ENCODE measurements at regions not wholly inside any gene's neighbourhood (a gene's known extent, or its start where the extent isn't known, plus 50 kb on each side); places are given as distances from the start of the nearest gene placed in this dataset.

GRCh38 chrX:141341341-141341740 is 99.0 kb upstream of the SPANXC start:
- peak; percentile 35; the same call in 1 of the 2 replicates for TF ChIP-seq FOS (IDR thresholded peaks at IDR 0.05; ENCODE audit: low read depth, low read length)
- TF ChIP-seq MXI1 (IDR thresholded peaks at IDR 0.05; ENCODE audit: borderline replicate concordance, low read depth, low read length): no peak
- no peak for TF ChIP-seq BHLHE40 (IDR thresholded peaks at IDR 0.05; ENCODE audit: low read depth, low read length)
- no peaks in the 10 kb centered on the region for H3K27me3 ChIP-seq (ENCODE audit: control insufficient read depth, insufficient read depth, low read length)
- POLR2A ChIA-PET (ENCODE audit: unreplicated experiment): no interaction called here
- 0 out of 2 replicates have a peak overlapping the region, but pooled peaks have one; percentile 14 for H2BK120ac ChIP-seq (ENCODE audit: low read depth, low read length)
- H4K8ac ChIP-seq (ENCODE audit: low read depth in 2 of 2, low read length in 2 of 2): no peak overlapping the region
- no peaks in the 10 kb centered on the region for H4K20me1 ChIP-seq (ENCODE audit: insufficient read depth, low read length)
- no TSS peak for BruUV-seq (replicated peaks)
- peak overlapping the region; percentile 26; the same call in 1 of the 2 replicates for H3K56ac ChIP-seq (ENCODE audit: extremely low read depth, insufficient read depth, low read length)
- peak overlapping the region; percentile 1; the same call in 1 of the 2 replicates for H4K91ac ChIP-seq (ENCODE audit: insufficient read depth, low read depth, low read length)
- H3K4me3 ChIP-seq (ENCODE audit: insufficient read depth, low read depth, low read length): no peak overlapping the region
- in situ Hi-C loops (cut with MboI; ENCODE audit: low sequenced_read_pairs) (no loop called here), intact Hi-C loops (cut with micrococcal nuclease) (no loop called here), dilution Hi-C loops (cut with HindIII; ENCODE audit: low sequenced_read_pairs, unreplicated experiment) (no loop called here)
- DNase-seq (peak; percentile 83), ATAC-seq (ENCODE audit: low read depth) (peak; percentile 81)
- H3K4ac ChIP-seq (ENCODE audit: low read depth, low read length): peak overlapping the region; percentile 59; the same call in 1 of the 2 replicates
- H4K5ac ChIP-seq (ENCODE audit: low read depth, low read length): no peak overlapping the region
- no peak overlapping the region for H3K14ac ChIP-seq (replicated peaks; ENCODE audit: low read depth, low read length)
- H2AK5ac ChIP-seq (ENCODE audit: low read depth, low read length): no peak overlapping the region
- H2AFZ ChIP-seq (replicated peaks; ENCODE audit: low read length, poor library complexity): no peak overlapping the region
- peak overlapping the region; percentile 23; the same call in 1 of the 2 replicates for H3K18ac ChIP-seq (ENCODE audit: low read depth, low read length)
- no peaks in the 10 kb centered on the region for H3K4me1 ChIP-seq (ENCODE audit: control insufficient read depth, insufficient read depth, low read length)
- CTCF ChIA-PET: interaction anchor here (0.6 to 1.1 kb wide), 2 partner anchors 65 to 177 kb away, joined by 3 read pairs; no protein-coding TSS in a partner anchor
- no CpG with 5 or more reads among the region's 5 CpGs for WGBS, 2 experiments (ENCODE audit: extremely low coverage in 2 of 2, insufficient read length in 1 of 2)
- H3K9ac ChIP-seq (ENCODE audit: low read depth, low read length): no peak overlapping the region
- H2BK20ac ChIP-seq (ENCODE audit: low read depth, low read length): no peak overlapping the region
- H3K27ac ChIP-seq (ENCODE audit: insufficient read depth, low read length): peak overlapping the region; percentile 75; the same call in 1 of the 2 replicates
- no peaks in the 10 kb centered on the region for H3K36me3 ChIP-seq (ENCODE audit: control insufficient read depth, insufficient read depth, low read length)
- no peak overlapping the region for H2BK15ac ChIP-seq (ENCODE audit: low read depth, low read length)
- H3K79me1 ChIP-seq (ENCODE audit: low read depth in 1 of 2, low read length in 2 of 2): no peaks in the 10 kb centered on the region
- H3K9me3 ChIP-seq (ENCODE audit: control insufficient read depth, insufficient read depth, low read length): no peaks in the 10 kb centered on the region
- peak overlapping the region; percentile 69 for H2BK5ac ChIP-seq (ENCODE audit: low read depth, low read length, poor library complexity, severe bottlenecking)
- peak overlapping the region; percentile 89 for H3K4me2 ChIP-seq (ENCODE audit: low read depth, low read length)
- no peak overlapping the region for H3K23ac ChIP-seq (ENCODE audit: low read depth, low read length)
- H2AK9ac ChIP-seq (replicated peaks; ENCODE audit: low read depth, low read length, poor library complexity): no peak overlapping the region
- H3K9me1 ChIP-seq (ENCODE audit: insufficient read depth, low read length): no peaks in the 10 kb centered on the region
